Activated CD4-positive, alpha-beta T cell treated with anti-CD3 and anti-CD28 coated beads, Interleukin-10, Interleukin-2, amounts not matched to agents 100 ng/mL and 50 ng/mL, durations not matched to agents 16 hours and 8 hours (primary cell): ENCODE measurements at regions not wholly inside any gene's neighbourhood (a gene's known extent, or its start where the extent isn't known, plus 50 kb on each side); places are given as distances from the start of the nearest gene placed in this dataset.

Experiments used
- DNase-seq: peaks from one replicate; pipeline ENCODE4 v3.0.0-alpha.2; 2020

- DNase-seq = no peak
Observed at GRCh38 chr14:58816416-58817115, 178.8 kb downstream of the DACT1 start.

GRCh38 chr14:58817846-58818245 lies 180.1 kb downstream of the DACT1 start:
- DNase-seq = no peak

- DNase-seq = no peak
Observed at GRCh38 chr14:58820032-58820431, 182.3 kb downstream of the DACT1 start.

DNA sequence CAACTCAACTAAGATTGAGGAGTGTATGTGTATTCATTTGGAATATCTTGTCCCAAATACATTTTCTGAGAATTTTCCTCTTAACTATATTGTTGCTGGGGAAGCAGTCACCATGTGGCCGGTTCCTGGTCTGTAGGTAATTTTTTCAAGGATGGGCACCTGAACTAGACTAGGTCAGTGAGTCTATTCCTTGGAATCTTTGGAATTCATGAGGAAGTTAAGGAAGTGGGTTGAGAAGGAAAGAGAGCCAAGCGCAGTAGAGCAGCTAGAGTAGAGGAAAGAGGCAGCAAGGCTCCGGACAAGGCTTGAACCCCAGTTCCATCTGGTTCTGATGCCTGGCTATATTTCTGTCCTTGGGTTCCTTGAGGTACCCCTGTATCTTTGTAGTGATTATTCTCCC lies 183.7 kb downstream of the DACT1 start:
- DNase-seq = no peak

GRCh38 chr14:58822856-58823255 lies 185.1 kb downstream of the DACT1 start:
- no peak for DNase-seq

- DNase-seq = no peak
Observed at GRCh38 chr14:58823312-58823711, 185.6 kb downstream of the DACT1 start.

- DNase-seq = no peak
Observed at GRCh38 chr14:58824106-58824505, 186.3 kb downstream of the DACT1 start.

- no peak for DNase-seq
Observed at GRCh38 chr14:58824796-58825195, 187.0 kb downstream of the DACT1 start.

- no peak for DNase-seq
Observed at GRCh38 chr14:58825606-58826005, 187.8 kb downstream of the DACT1 start.

GRCh38 chr14:58826845-58827686 lies 189.3 kb downstream of the DACT1 start:
- DNase-seq = no peak

- no peak for DNase-seq
Observed at GRCh38 chr14:58828298-58828697, 190.5 kb downstream of the DACT1 start.

- no peak for DNase-seq
Observed at GRCh38 chr14:58829594-58829993, 191.8 kb downstream of the DACT1 start.

GRCh38 chr14:58830121-58830520 lies 192.4 kb downstream of the DACT1 start:
- DNase-seq = no peak

- no peak for DNase-seq
Observed at GRCh38 chr14:58832095-58832521, 194.3 kb downstream of the DACT1 start.

- DNase-seq = no peak
Observed at GRCh38 chr14:58833634-58834378, 196.0 kb downstream of the DACT1 start.

- DNase-seq = no peak
Observed at GRCh38 chr14:58836303-58836974, 198.7 kb downstream of the DACT1 start.

- no peak for DNase-seq
Observed at GRCh38 chr14:58839233-58839632, 201.5 kb downstream of the DACT1 start.

DNA sequence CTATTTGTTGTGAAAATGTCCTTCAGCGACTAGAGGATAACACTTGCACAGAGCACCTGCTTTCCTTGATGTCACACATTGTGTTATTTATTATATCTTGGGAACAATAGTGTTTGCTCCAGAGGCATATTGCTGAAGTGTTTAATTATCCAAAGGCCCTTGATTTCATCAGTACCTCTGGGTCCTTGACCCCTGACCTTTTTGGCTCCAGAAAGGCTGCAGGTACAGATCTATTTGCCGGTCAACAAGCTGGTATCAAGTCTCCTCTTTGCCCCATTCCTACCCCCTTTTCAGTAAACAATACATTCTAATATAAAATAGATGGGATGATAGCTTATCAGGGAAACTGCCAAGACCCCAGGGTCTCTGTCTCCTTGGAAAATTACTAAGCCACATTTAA lies 206.8 kb downstream of the DACT1 start:
- no peak for DNase-seq

DNA sequence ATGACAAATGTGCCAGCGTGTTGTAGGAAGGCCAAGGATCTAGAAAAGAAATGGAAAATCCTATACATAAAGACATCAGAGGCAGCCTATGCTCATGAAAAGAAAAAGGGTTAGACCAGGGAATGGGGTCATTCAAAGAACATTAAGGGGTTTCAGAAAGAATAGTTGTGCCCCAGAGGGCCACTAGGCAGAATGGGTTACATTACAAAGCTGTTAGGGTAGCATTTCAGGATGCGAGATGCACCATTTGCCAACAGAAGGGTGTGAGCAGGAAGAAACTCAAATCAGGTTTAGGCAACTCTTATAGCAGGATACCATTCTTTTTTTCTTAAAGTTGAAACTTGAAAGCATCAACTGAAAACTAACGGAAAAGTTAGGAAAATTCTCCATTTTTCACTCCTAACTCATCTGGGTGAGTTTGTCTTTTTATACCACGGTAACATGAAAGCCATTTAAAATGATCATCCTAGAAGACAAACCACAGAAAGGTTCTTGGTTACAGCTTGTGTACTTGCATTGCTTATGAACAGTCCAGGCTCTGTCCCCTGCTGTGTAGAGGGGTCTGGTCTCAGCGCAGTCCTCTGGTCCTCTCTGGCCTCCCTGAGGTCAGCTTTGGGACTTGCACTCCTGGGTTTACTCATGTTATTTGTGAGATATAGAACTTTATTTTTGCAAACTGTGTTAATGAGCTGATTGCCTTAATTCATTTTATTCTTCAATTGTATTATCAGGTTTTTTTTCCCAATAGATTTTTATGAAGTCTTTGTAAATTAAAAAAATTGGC lies 209.1 kb downstream of the DACT1 start:
- DNase-seq = no peak

- no peak for DNase-seq
Observed at GRCh38 chr14:58848365-58848764, 210.6 kb downstream of the DACT1 start.

DNA sequence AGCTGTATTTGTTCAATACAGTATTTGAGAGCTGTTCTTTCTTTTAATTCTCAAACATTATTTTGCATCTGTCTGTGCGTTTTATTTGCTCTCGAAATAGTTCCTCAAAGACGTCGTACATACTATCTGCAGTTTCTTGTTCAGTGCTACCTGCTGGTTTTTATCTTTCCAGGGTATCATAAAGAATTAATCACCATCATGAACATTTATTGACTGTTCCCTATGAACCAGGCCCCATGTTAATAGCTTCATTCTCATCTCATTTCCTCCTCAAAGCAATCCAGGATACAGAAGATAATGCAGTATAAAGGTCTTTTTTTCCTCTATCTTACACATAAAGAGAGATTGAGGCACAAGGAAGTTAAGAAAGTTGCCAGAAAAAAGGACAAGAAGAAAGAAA lies 211.8 kb downstream of the DACT1 start:
- no peak for DNase-seq

- DNase-seq = no peak
Observed at GRCh38 chr14:58850011-58850410, 212.2 kb downstream of the DACT1 start.
